Activated CD4-positive, alpha-beta T cell treated with anti-CD3 and anti-CD28 coated beads for 36 hours (primary cell): ENCODE measurements at regions not wholly inside any gene's neighbourhood (a gene's known extent, or its start where the extent isn't known, plus 50 kb on each side); places are given as distances from the start of the nearest gene placed in this dataset.

Experiments used
- ATAC-seq: fragments of 200-7000 bp; cut with Tn5 transposase; one replicate; pipeline ENCODE4 v1.10.0; 2021; ENCODE audit warnings: mild to moderate bottlenecking, moderate library complexity
- CTCF ChIA-PET: fragments of 350-600 bp; sonication (Branson Sonifier 250); formaldehyde crosslinking; loops from one replicate; lab custom pipeline; 2021; ENCODE audit warnings: antibody characterized with exemption; lab: Charles Lee
- POLR2A ChIA-PET: fragments of 350-600 bp; sonication (Branson Sonifier 250); formaldehyde crosslinking; loops from one replicate; lab custom pipeline; 2021; ENCODE audit warnings: antibody characterized with exemption, inconsistent platforms; lab: Charles Lee
- DNase-seq: peaks from one replicate; pipeline ENCODE4 v3.0.0-alpha.2; 2020
- H3K27ac Mint-ChIP-seq: one replicate; pipeline ENCODE4 v1.8.0; 2021; ENCODE audit warnings: mixed read lengths
- H3K27me3 Mint-ChIP-seq: one replicate; pipeline ENCODE4 v1.8.0; 2021; ENCODE audit warnings: mixed read lengths
- H3K36me3 Mint-ChIP-seq: one replicate; pipeline ENCODE4 v1.8.0; 2021; ENCODE audit warnings: low read depth, mixed read lengths
- H3K4me1 Mint-ChIP-seq: one replicate; pipeline ENCODE4 v1.8.0; 2021; ENCODE audit warnings: mixed read lengths
- H3K4me3 Mint-ChIP-seq: one replicate; pipeline ENCODE4 v1.8.0; 2021; ENCODE audit warnings: mild to moderate bottlenecking, moderate library complexity, mixed read lengths
- H3K9me3 Mint-ChIP-seq: one replicate; pipeline ENCODE4 v1.8.0; 2021; ENCODE audit warnings: low read depth, mixed read lengths
- intact Hi-C, 2 experiments: fragments of 100-400 bp; cut with DNase I in 1 of 2; cut with micrococcal nuclease in 1 of 2; formaldehyde crosslinking; loops; one replicate each; pipeline versions ENCODE4 v1.14.2 to v1.15.1; 2022 to 2024; cut with DNase I, micrococcal nuclease

GRCh38 chr4:30362436-30362835, 357.7 kb upstream of the PCDH7 start:
- H3K4me3 Mint-ChIP-seq = no peak overlapping the region
- ChIA-PET CTCF (interaction anchor here (0.7 kb wide), 1 partner anchor 609 kb away, joined by 3 read pairs; no protein-coding TSS in a partner anchor), POLR2A (no interaction called here)
- peaks cover 9% of the 10 kb centered on the region for H3K9me3 Mint-ChIP-seq
- H3K27ac Mint-ChIP-seq = no peak overlapping the region
- ATAC-seq (no peak), DNase-seq (no peak)
- H3K27me3 Mint-ChIP-seq = no peaks in the 10 kb centered on the region
- no peaks in the 10 kb centered on the region for H3K36me3 Mint-ChIP-seq
- intact Hi-C loops = no loop called here
- no peaks in the 10 kb centered on the region for H3K4me1 Mint-ChIP-seq

GRCh38 chr4:30370105-30370504, 350.1 kb upstream of the PCDH7 start:
- Mint-ChIP-seq H3K36me3 (no peaks in the 10 kb centered on the region), H3K27ac (no peak overlapping the region), H3K27me3 (no peaks in the 10 kb centered on the region), H3K4me3 (no peak overlapping the region), H3K4me1 (no peaks in the 10 kb centered on the region), H3K9me3 (peaks cover 10% of the 10 kb centered on the region)
- ATAC-seq = no peak
- ChIA-PET POLR2A (no interaction called here), CTCF (no interaction called here)
- no peak for DNase-seq
- intact Hi-C loops = no loop called here

GRCh38 chr4:30380404-30380998, 339.7 kb upstream of the PCDH7 start:
- peaks cover 23% of the 10 kb centered on the region for H3K9me3 Mint-ChIP-seq
- ChIA-PET POLR2A (no interaction called here), CTCF (no interaction called here)
- DNase-seq (peak; percentile 37), ATAC-seq (no peak)
- H3K27ac Mint-ChIP-seq = no peak overlapping the region
- H3K36me3 Mint-ChIP-seq = no peaks in the 10 kb centered on the region
- H3K4me3 Mint-ChIP-seq = no peak overlapping the region
- no peaks in the 10 kb centered on the region for H3K27me3 Mint-ChIP-seq
- no peaks in the 10 kb centered on the region for H3K4me1 Mint-ChIP-seq
- intact Hi-C loops = no loop called here

GRCh38 chr4:30385650-30386049, 334.5 kb upstream of the PCDH7 start:
- peaks cover 8% of the 10 kb centered on the region for H3K9me3 Mint-ChIP-seq
- intact Hi-C loops = no loop called here
- H3K27ac Mint-ChIP-seq = no peak overlapping the region
- DNase-seq (no peak), ATAC-seq (no peak)
- no peaks in the 10 kb centered on the region for H3K27me3 Mint-ChIP-seq
- no peak overlapping the region for H3K4me3 Mint-ChIP-seq
- ChIA-PET POLR2A (no interaction called here), CTCF (no interaction called here)
- H3K36me3 Mint-ChIP-seq = no peaks in the 10 kb centered on the region
- H3K4me1 Mint-ChIP-seq = no peaks in the 10 kb centered on the region

GRCh38 chr4:30386266-30386895, 333.8 kb upstream of the PCDH7 start:
- intact Hi-C loops = no loop called here
- CTCF ChIA-PET = no interaction called here
- H3K9me3 Mint-ChIP-seq = peaks cover 8% of the 10 kb centered on the region
- H3K27ac Mint-ChIP-seq = no peak overlapping the region
- no peaks in the 10 kb centered on the region for H3K36me3 Mint-ChIP-seq
- POLR2A ChIA-PET = no interaction called here
- no peak overlapping the region for H3K4me3 Mint-ChIP-seq
- H3K4me1 Mint-ChIP-seq = no peaks in the 10 kb centered on the region
- DNase-seq (no peak), ATAC-seq (no peak)
- H3K27me3 Mint-ChIP-seq = no peaks in the 10 kb centered on the region

GRCh38 chr4:30395902-30396301, 324.3 kb upstream of the PCDH7 start:
- ATAC-seq (no peak), DNase-seq (no peak)
- H3K4me3 Mint-ChIP-seq = no peak overlapping the region
- H3K4me1 Mint-ChIP-seq = no peaks in the 10 kb centered on the region
- H3K27me3 Mint-ChIP-seq = no peaks in the 10 kb centered on the region
- ChIA-PET POLR2A (no interaction called here), CTCF (no interaction called here)
- H3K27ac Mint-ChIP-seq = no peak overlapping the region
- intact Hi-C loops = no loop called here
- H3K9me3 Mint-ChIP-seq = peaks cover 15% of the 10 kb centered on the region
- no peaks in the 10 kb centered on the region for H3K36me3 Mint-ChIP-seq

GRCh38 chr4:30396772-30397475, 323.2 kb upstream of the PCDH7 start:
- H3K9me3 Mint-ChIP-seq = peaks cover 15% of the 10 kb centered on the region
- DNase-seq (no peak), ATAC-seq (no peak)
- ChIA-PET CTCF (no interaction called here), POLR2A (no interaction called here)
- no peaks in the 10 kb centered on the region for H3K27me3 Mint-ChIP-seq
- H3K4me1 Mint-ChIP-seq = no peaks in the 10 kb centered on the region
- H3K4me3 Mint-ChIP-seq = no peak overlapping the region
- no peaks in the 10 kb centered on the region for H3K36me3 Mint-ChIP-seq
- intact Hi-C loops = no loop called here
- no peak overlapping the region for H3K27ac Mint-ChIP-seq

GRCh38 chr4:30399476-30399875, 320.7 kb upstream of the PCDH7 start:
- intact Hi-C loops = no loop called here
- peaks cover 9% of the 10 kb centered on the region for H3K9me3 Mint-ChIP-seq
- H3K4me3 Mint-ChIP-seq = no peak overlapping the region
- ATAC-seq = no peak
- H3K36me3 Mint-ChIP-seq = no peaks in the 10 kb centered on the region
- no peaks in the 10 kb centered on the region for H3K4me1 Mint-ChIP-seq
- POLR2A ChIA-PET = no interaction called here
- H3K27ac Mint-ChIP-seq = no peak overlapping the region
- no peak for DNase-seq
- H3K27me3 Mint-ChIP-seq = no peaks in the 10 kb centered on the region
- CTCF ChIA-PET = interaction anchor here (0.6 kb wide), 1 partner anchor 24 kb away, joined by 3 read pairs; no protein-coding TSS in a partner anchor

- CTCF ChIA-PET = no interaction called here
- Mint-ChIP-seq H3K27ac (no peak overlapping the region), H3K9me3 (peaks cover 9% of the 10 kb centered on the region), H3K27me3 (no peaks in the 10 kb centered on the region), H3K4me1 (no peaks in the 10 kb centered on the region), H3K4me3 (no peak overlapping the region), H3K36me3 (no peaks in the 10 kb centered on the region)
- no peak for ATAC-seq
- intact Hi-C loops = no loop called here
- no peak for DNase-seq
- POLR2A ChIA-PET = no interaction called here
Measured at GRCh38 chr4:30402276-30402675, 317.9 kb upstream of the PCDH7 start.

- Mint-ChIP-seq H3K4me1 (no peaks in the 10 kb centered on the region), H3K27me3 (no peaks in the 10 kb centered on the region), H3K27ac (no peak overlapping the region), H3K4me3 (no peak overlapping the region), H3K36me3 (no peaks in the 10 kb centered on the region), H3K9me3 (peaks cover 26% of the 10 kb centered on the region)
- POLR2A ChIA-PET = no interaction called here
- DNase-seq = no peak
- intact Hi-C loops = no loop called here
- ATAC-seq = no peak
- CTCF ChIA-PET = no interaction called here
Measured at GRCh38 chr4:30413915-30414314, 306.3 kb upstream of the PCDH7 start.

GRCh38 chr4:30416547-30416946, 303.6 kb upstream of the PCDH7 start:
- peaks cover 23% of the 10 kb centered on the region for H3K9me3 Mint-ChIP-seq
- intact Hi-C loops = no loop called here
- ATAC-seq (no peak), DNase-seq (no peak)
- CTCF ChIA-PET = no interaction called here
- no peak overlapping the region for H3K4me3 Mint-ChIP-seq
- H3K4me1 Mint-ChIP-seq = no peaks in the 10 kb centered on the region
- POLR2A ChIA-PET = no interaction called here
- H3K36me3 Mint-ChIP-seq = no peaks in the 10 kb centered on the region
- H3K27ac Mint-ChIP-seq = no peak overlapping the region
- H3K27me3 Mint-ChIP-seq = no peaks in the 10 kb centered on the region

GRCh38 chr4:30427932-30428331, 292.2 kb upstream of the PCDH7 start:
- DNase-seq (no peak), ATAC-seq (no peak)
- Mint-ChIP-seq H3K36me3 (no peaks in the 10 kb centered on the region), H3K4me3 (no peak overlapping the region), H3K27me3 (no peaks in the 10 kb centered on the region), H3K9me3 (peaks cover 13% of the 10 kb centered on the region), H3K4me1 (no peaks in the 10 kb centered on the region), H3K27ac (no peak overlapping the region)
- ChIA-PET POLR2A (no interaction called here), CTCF (no interaction called here)
- intact Hi-C loops = no loop called here
